GM23248 (cell line): ENCODE measurements at regions not wholly inside any gene's neighbourhood (a gene's known extent, or its start where the extent isn't known, plus 50 kb on each side); places are given as distances from the start of the nearest gene placed in this dataset.

Experiments used
- EZH2 ChIP-seq: fragments of 200-600 bp; sonication (generic); IDR thresholded peaks from 2 replicates; pipeline ENCODE4 v1.6.1; 2018; ENCODE audit warnings: antibody characterized with exemption, mild to moderate bottlenecking; ENCODE audit not compliant: insufficient read depth, poor library complexity, severe bottlenecking
- EZH2phosphoT487 ChIP-seq: fragments of 200-600 bp; sonication (generic); IDR thresholded peaks from 2 replicates; pipeline ENCODE4 v1.6.1; 2018; ENCODE audit warnings: antibody characterized with exemption, moderate library complexity, mild to moderate bottlenecking, low read depth; ENCODE audit not compliant: insufficient read depth

- no peak for TF ChIP-seq EZH2phosphoT487
- TF ChIP-seq EZH2 = no peak
Observed at GRCh38 chr10:128220021-128220420, 93.8 kb upstream of the MKI67 start.
